ENCODE measurements at regions not wholly inside any gene's neighbourhood (a gene's known extent, or its start where the extent isn't known, plus 50 kb on each side); places are given as distances from the start of the nearest gene placed in this dataset.
"Not testable (repeated sequence)": the region's sequence is repeated elsewhere in the genome, so short reads cannot be mapped to it uniquely, and the experiment has no call there.

DNA sequence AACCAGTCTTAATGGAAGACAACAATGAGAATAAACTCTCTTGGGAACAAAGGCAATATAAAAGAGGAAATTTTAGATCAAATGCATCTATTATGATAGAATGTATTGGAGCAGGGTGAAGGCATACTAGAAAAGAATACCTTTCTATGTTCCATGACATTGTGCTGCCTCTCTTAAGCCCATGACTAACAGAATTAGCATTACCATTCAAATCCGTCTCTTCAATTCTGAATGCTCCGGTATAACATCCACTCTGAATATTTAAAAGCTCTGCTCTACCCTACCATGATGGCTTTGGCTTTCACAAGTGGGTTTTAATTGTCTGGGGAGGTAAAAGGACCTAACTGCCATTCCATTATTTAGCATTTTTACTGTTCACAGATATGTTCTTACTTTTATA lies 1878.4 kb downstream of the ARAP2 start:
- no peak for DNase-seq (ENCODE audit: low spot score)

DNA sequence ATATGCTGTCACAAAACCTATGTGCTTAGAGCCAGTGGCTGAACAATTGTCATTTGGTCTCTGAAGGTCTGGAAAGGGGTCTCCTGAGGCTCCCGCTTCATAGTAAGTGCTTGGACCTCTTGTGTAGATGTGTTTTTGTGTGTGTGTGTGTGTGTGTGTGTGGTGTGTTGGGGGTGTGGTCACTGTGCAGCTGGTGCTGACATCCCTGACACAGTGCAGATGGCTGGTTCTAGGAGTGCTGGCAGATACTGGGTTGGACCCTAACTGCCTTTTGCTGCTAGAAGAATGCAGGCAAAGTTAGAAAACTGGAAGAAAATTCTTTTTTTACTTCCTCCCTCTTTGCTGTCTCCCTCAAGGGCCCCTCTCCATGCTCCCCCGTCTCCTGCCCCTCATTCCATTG lies 1872.6 kb downstream of the ARAP2 start:
- DNase-seq (ENCODE audit: low spot score): no peak

GRCh38 chr4:34372815-34373214 lies 1871.5 kb downstream of the ARAP2 start:
- DNase-seq (ENCODE audit: low spot score): no peak

DNA sequence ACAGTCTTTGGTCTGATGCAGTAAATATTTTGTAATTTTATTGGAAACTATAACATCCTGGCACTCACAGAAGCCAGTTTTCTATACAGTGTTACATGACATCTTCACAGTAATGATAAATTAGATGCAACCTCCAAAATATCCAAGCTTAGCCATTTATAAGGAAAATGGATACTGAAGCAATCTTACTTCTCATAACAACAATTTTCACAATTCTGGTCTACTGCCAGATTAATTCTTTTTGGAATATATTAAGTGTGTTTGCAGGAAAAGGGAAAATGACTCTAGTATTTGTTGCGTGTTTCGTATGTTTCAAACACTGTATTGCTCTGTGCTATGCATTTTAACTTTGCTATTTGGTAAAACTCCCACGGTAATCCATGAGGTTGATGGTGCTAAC lies 1870.9 kb downstream of the ARAP2 start:
- DNase-seq (ENCODE audit: low spot score): no peak

DNA sequence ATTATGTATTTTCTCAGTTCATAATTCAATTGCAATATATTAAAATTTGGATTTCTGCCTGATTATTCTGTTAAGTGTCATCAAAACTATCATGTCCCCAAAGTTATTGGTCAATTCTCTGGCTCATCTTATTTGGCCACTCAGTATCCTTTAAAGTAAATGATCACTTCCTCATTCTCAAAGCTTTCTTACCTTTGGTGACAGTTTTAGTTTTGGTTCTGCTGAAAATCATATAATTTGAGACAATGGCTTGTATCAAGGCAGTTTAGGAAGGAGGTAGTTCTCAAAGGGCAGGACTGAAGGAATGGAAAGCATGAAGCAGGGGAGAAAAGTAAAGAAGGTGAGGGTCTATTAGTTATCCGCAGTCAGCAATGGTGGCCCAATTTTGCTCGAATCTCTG lies 1832.1 kb downstream of the ARAP2 start:
- DNase-seq (ENCODE audit: low spot score): no peak

GRCh38 chr4:34412911-34413310 lies 1831.4 kb downstream of the ARAP2 start:
- DNase-seq (ENCODE audit: low spot score): no peak

DNA sequence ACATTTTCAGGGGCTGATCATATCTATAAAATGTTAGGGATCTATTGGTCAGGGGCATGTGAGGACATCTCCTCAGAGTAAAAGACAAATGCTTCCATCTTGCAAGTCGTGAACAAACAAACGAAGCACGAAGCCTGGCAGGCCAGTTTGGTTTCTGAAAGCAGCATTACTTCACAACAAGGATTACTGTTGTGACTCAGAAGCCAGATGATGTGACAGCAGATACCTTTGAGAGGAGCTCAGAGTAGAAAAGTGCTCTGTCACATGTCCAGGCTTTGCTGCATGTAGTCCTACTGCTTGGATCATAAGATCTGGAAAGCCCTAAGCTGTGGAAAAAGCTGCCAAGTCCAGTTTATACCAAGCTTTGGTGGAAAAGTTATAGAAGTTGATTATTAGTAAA lies 1827.2 kb downstream of the ARAP2 start:
- DNase-seq (ENCODE audit: low spot score): no peak

GRCh38 chr4:34419871-34420270 lies 1824.4 kb downstream of the ARAP2 start:
- no peak for DNase-seq (ENCODE audit: low spot score)

DNA sequence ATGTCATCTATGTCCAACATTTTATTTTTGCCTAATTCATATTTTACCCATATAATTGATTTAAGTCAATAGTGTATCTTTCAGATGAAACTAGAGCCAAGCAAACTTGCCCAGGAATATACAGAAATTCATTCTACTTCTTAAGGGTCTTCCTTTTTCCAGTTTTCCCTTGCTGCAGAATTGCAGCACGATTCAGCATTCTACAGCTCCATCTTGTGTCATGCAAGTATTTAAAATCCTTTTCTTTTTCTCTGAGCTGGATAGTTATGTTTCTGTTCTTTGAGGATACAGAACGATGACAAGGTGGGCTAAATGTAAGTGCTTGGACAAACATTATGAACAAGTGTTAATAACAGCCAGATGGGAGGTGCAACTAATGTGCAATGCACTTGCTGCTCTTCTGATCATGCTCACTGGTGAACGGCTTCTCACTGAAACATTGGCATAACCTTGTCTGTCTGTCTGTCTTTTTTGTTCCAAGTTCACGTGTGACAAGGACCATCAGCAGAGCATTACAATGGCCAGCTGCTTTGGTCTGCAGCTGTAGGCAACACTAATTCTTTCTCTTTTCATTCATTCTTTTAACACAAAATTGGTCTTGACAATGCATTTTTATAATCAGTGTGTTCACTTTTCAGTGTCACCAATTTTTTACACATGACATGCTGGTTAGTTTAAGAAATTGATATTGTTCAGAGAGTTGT lies 1821.7 kb downstream of the ARAP2 start:
- DNase-seq (ENCODE audit: low spot score): no peak

- DNase-seq (ENCODE audit: low spot score): no peak
These were observed 1811.6 kb downstream of the ARAP2 start for GRCh38 chr4:34432706-34433105.

DNA sequence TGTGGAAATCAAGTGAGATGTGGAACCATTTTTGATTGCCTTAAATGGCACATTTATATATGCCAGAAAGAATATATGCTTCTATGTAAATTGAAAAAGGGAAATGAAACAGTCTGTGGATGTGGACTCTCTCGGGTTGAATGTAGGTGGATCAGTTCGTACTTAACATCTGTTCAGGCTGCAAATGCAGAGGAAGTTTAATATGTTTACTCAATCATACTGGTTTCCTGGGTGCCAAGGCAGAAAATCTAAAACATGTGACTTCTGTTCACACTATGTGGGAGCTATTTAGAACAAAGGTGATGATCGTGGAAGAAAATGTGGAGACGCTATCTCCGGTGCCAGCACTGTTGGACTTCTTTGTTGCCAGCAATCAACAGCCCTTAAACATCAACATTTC lies 1809.9 kb downstream of the ARAP2 start:
- DNase-seq (ENCODE audit: low spot score): not testable (repeated sequence)

- DNase-seq (ENCODE audit: low spot score): no peak
These were observed 1780.1 kb downstream of the ARAP2 start for GRCh38 chr4:34464196-34464595.

DNA sequence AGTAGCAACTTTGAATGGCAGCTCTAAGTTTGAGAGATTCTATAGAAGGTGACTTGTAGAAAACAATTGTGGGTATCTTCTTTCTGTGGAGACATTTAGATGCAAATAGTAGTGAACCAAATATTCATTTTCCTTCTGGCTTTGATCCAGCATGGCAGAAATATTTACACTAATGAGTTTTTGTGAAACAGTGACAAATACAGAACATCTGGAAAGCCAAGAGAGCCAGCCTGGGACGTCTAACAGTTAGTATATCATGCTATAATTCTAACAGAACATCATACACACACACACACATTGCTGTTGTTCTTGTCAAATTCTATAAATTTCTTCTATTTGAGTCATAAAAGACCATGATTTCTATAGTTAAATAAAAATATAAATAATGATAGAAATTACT lies 1777.9 kb downstream of the ARAP2 start:
- DNase-seq (ENCODE audit: low spot score): no peak

DNA sequence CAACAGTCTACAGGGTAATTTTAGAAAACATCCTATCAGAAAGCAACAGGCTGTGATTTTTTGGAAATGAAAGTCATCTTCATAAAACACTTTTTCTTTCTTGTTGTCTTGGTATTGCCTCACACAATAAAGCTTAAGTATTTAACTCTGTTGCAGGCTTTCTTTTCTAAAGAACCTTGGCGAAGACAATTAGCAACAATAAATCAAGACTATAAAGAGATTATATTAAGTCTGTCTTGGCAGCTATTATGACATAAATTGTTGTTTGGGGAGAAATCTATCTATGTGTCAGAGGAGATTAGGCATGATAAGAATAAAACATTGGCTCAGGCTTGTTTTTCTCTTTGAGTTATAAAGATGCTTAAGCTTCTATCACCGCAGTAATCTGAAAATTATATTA lies 1774.8 kb downstream of the ARAP2 start:
- no peak for DNase-seq (ENCODE audit: low spot score)

DNA sequence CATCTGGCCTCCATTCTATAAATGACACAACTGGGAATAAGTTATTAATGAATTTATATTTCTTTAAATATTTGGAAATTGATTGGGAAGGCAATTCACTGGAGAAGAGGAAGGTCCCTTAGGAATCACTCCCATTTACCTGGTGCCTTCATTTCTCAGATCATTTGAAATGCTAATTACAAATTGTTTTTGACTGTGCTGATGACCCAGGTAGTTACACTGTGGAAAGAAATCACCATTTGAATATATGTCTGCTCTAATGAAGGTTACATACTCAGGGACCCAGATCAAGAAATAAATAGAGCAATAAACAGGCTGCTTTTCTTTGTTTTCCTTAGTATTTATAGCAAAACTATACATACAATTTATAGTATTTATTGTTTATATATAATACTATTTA lies 1759.1 kb downstream of the ARAP2 start:
- DNase-seq (ENCODE audit: low spot score): no peak

DNA sequence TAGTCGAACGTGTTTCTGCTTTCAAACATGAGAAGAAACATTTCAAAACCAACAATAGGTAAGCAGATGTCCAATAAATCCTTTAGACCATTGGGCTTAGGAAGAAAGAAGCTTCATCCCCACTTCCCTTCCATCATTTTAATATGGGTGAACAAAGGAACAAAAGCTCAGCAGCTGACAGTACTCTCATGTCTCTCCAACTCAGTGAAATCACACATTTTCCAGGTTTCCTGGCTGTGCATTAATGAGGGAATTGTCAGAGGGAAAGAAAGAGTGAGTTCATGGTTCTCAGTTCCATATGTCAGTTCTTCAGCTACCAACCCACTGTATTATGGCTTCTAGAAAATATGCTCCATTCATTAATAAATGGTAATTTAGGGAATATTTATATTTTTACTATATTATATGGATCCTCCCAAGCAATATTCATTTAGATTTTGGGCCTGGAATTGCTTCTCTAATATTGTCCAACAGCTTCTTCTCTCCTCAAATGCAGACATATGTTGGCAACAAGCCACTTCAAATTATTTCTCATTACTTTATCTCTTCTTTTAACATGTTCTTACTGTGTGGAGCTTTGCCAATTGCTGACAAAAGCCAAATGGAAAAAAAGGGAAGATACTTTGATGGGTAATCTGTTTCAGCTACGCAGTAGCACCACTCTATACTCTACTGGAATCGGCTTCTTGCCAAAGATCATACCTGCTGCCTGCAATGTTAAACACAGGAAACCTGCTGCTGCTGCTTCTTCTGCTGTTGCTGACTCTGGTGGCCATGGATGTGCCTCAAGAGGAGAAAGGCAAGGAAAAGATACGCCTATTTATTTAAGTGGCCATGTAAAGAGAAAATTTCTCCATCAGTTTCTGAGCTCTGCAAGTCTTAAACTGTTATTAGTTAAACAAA lies 1757.6 kb downstream of the ARAP2 start:
- DNase-seq (ENCODE audit: low spot score): no peak

DNA sequence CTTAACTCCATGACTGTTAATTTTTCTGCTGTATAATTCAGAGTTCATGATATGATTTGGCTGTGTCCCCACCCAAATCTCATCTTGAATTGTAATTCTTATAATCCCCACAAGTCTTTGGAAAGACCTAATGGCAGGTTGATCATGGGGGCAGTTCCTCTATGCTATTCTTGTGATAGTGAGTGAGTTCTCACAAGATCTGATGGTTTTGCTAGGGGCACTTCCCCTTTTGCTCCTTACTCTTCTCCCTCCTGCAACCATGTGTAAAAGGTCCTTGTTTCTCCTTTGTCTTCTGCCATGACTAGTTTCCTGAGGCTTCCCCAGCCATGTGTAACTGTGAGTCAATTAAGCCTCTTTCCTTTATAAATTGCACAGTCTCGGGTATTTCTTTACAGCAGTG lies 1751.9 kb downstream of the ARAP2 start:
- DNase-seq (ENCODE audit: low spot score): no peak

DNA sequence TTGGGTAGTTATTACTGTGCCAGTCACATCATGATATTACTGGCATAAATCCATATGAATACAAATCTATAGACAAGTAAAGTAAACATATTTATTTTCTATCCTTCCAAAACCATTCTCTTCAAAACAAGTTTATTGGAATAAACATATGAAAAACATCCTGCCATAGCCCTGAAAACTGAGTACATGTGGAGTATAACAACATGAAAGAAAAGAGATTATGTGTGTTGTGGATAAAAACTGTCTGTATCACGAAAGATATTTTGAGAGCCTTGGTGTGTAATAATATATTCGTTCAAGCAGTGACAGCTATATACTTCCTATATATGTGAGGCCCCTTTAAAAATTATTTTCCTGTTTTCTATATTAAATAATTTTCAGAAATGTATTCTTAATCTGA lies 1742.2 kb downstream of the ARAP2 start:
- DNase-seq (ENCODE audit: low spot score): no peak

DNA sequence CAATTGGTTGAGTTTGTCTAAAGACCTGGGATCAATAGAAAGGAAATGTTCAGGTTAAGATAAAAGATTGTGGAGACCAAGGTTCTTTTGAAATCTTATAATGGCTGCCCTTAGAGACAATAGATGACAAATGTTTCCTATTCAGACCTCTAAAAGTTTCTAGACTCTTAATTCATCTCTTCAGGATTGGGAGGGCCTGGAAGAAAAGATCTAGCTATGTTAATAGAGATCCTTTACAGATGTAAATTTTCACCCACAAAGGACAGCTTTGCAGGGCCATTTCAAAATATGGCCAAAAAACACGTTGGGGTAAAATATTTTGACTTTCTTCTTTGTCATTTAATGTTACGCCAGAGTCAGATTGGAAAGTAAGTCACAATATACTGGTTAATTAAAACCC lies 1739.6 kb downstream of the ARAP2 start:
- DNase-seq (ENCODE audit: low spot score): not testable (repeated sequence)

GRCh38 chr4:34506511-34507092 lies 1737.7 kb downstream of the ARAP2 start:
- DNase-seq (ENCODE audit: low spot score): not testable (repeated sequence)

DNA sequence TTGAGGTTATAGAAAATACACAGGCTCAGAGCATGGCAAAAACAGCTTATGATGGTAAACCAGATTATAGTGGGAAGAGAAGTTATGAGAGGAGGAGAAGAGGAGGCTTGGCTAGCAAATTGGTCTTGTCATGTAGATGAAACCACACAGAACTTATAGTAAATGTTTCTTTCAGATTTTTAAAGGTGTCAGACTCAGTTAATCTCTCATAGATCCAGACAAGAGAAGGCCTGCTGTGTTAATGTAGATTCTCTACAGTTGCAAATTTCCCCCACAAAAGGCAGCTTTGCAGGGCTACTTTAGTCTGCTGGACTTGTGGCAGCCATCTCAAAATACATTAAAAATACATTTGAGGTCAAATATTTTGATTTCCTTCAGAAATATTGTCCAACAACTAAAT lies 1731.7 kb downstream of the ARAP2 start:
- DNase-seq (ENCODE audit: low spot score): no peak

- no peak for DNase-seq (ENCODE audit: low spot score)
These were observed 1727.8 kb downstream of the ARAP2 start for GRCh38 chr4:34516524-34516923.

GRCh38 chr4:34534916-34535315 lies 1709.4 kb downstream of the ARAP2 start:
- no peak for DNase-seq (ENCODE audit: low spot score)
